Kidney tubule cell (primary cell): ENCODE measurements at regions not wholly inside any gene's neighbourhood (a gene's known extent, or its start where the extent isn't known, plus 50 kb on each side); places are given as distances from the start of the nearest gene placed in this dataset.
A peak's percentile ranks its signal among the peaks of the same experiment; 100 is the strongest.

ENCODE experiments used
- DNase-seq: peaks from one replicate; pipeline ENCODE4 v3.0.0-alpha.2; 2018; ENCODE audit warnings: low spot score

- DNase-seq = no peak
Observed at GRCh38 chr6:166842607-166843006, 113.7 kb downstream of the RNASET2 start.

GRCh38 chr6:166841216-166841615 lies 115.1 kb downstream of the RNASET2 start:
- no peak for DNase-seq

GRCh38 chr6:166839569-166839968 lies 116.8 kb downstream of the RNASET2 start:
- no peak for DNase-seq

- no peak for DNase-seq
Observed at GRCh38 chr6:166838987-166839386, 117.4 kb downstream of the RNASET2 start.

- DNase-seq = no peak
Observed at GRCh38 chr6:166836785-166837718, 119.3 kb downstream of the RNASET2 start.

- DNase-seq = no peak
Observed at GRCh38 chr6:166834049-166834448, 122.3 kb downstream of the RNASET2 start.

GRCh38 chr6:166830891-166831363 lies 125.4 kb downstream of the RNASET2 start:
- DNase-seq = no peak

GRCh38 chr6:166830185-166830890 lies 126.0 kb downstream of the RNASET2 start:
- no peak for DNase-seq

GRCh38 chr6:166826264-166826663 lies 130.1 kb downstream of the RNASET2 start:
- DNase-seq = no peak

- DNase-seq = peak; percentile 32
Observed at GRCh38 chr6:166825553-166826145, 130.7 kb downstream of the RNASET2 start.

- DNase-seq = no peak
Observed at GRCh38 chr6:166824880-166825250, 131.5 kb downstream of the RNASET2 start.

GRCh38 chr6:166824146-166824879 lies 132.0 kb downstream of the RNASET2 start:
- no peak for DNase-seq

- DNase-seq = no peak
Observed at GRCh38 chr6:166822609-166823008, 133.7 kb downstream of the RNASET2 start.

- DNase-seq = no peak
Observed at GRCh38 chr6:166820483-166820882, 135.9 kb downstream of the RNASET2 start.

- no peak for DNase-seq
Observed at GRCh38 chr6:166820070-166820469, 136.3 kb downstream of the RNASET2 start.

GRCh38 chr6:166815629-166816028 lies 140.7 kb downstream of the RNASET2 start:
- DNase-seq = no peak

- no peak for DNase-seq
Observed at GRCh38 chr6:166814390-166814789, 142.0 kb downstream of the RNASET2 start.

GRCh38 chr6:166813461-166813860 lies 142.9 kb downstream of the RNASET2 start:
- DNase-seq = no peak

GRCh38 chr6:166810864-166811263 lies 145.5 kb downstream of the RNASET2 start:
- no peak for DNase-seq

- peak; percentile 90 for DNase-seq
Observed at GRCh38 chr6:166809721-166810120, 146.6 kb downstream of the RNASET2 start.

GRCh38 chr6:166806962-166807757 lies 149.2 kb downstream of the RNASET2 start:
- no peak for DNase-seq
